GM18498 (cell line): ENCODE measurements at regions not wholly inside any gene's neighbourhood (a gene's known extent, or its start where the extent isn't known, plus 50 kb on each side); places are given as distances from the start of the nearest gene placed in this dataset.

ENCODE experiments used
- ATAC-seq: cut with Tn5 transposase; IDR thresholded peaks from one replicate; pipeline ENCODE4 v1.9.1; 2021; ENCODE audit warnings: mild to moderate bottlenecking, moderate library complexity; ENCODE audit not compliant: unreplicated experiment

DNA sequence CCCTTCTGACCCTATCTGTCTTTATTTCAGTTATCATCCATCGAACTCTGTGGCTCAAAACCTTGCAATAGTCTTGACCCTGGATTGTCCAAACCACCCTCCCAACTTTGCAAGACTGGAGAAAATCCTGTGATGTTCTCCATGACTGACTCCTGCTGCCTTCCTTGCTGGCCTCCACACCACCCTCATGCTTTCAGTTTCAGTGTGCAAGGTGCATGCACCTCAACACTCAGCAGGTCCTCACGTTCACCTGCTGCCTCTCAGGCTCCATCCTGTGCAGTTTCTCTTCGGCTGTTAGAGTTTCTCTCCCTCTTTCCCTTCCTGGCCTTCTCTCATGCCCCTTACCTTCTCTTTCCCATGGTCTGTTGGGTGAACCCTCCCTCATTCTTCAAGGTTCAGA is 59.4 kb upstream of the ASIC2 start:
- ATAC-seq: no peak

DNA sequence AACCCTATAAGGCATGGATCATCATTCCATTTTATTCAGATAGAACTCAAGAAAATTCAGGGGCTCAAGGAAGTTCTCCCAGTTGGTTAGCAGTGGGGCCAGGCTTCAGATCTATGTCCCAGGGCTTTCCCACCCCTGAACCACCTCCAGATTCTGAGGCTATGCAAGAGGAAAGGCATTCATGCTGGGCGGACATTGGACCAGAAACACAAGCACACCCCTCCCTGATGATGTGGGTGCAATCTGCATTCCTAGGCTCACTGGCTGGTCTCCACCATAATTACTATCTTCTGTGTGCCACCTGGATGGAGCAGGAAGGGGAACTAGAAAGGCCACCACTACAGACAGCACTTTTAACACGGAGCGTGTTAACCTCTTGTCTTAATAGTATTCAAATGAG is 63.2 kb upstream of the ASIC2 start:
- no peak for ATAC-seq

- ATAC-seq: no peak
Measured at GRCh38 chr17:33363475-33363874, 70.4 kb upstream of the ASIC2 start.

DNA sequence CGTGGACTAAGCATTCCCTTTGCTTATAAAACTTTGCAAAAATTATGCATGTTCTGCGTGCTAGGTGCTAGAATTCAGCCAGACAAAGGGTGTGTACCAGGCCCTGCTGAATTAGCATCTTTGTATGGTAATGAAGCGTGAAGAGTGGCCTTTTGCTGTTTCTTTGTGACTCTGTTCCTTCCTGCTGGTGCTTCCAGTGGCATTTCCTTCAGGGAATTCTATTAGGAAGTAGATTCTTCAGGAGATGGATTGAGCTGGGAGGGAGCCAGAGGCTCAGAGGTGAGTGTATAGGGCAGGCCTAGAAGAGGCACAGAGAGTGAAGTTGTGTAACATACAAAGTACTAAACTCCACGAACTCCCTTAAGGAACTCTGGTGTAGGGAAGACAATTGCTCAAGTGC is 73.9 kb upstream of the ASIC2 start:
- no peak for ATAC-seq

GRCh38 chr17:33369149-33369548 is 76.1 kb upstream of the ASIC2 start:
- no peak for ATAC-seq

- no peak for ATAC-seq
Measured at GRCh38 chr17:33369876-33370275, 76.8 kb upstream of the ASIC2 start.

DNA sequence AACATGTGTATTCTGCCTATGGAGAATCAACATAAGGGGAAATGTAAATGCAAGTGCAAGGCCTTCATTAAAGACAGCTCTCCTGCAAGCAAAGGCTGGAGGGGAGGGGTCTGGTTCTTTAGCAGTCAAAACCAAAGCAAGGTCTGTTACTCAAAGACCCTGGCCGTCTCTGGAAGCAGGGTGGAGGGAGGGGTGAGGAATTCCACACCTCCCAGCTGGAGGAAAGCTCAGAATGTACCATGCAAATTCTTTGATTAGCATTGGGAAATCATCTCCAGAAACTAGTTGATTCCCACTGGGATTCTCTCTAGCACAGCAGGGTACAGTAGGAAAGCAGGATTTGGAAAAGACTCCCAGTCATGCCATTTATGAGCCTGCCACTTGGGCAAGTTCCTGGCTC is 77.3 kb upstream of the ASIC2 start:
- ATAC-seq: no peak

- ATAC-seq: no peak
Measured at GRCh38 chr17:33371377-33371776, 78.3 kb upstream of the ASIC2 start.

DNA sequence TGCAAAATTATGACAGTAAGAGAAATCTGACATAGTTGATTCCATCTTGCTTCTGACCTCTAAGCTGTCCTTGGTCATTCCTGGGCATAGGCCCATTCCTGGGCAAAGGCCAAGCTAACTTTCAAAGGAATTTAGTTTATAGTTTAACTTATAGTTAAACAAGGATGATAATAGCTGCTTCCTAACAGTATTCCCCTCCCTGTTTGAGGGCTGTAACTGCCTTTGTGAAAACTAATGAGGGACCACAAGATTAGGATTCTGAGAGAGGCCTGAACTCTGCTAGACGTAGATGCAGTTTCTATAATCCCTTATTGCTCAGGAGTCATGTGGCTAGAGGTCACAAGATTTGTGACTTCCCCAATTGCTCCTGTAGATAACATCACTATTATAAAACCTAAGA is 80.2 kb upstream of the ASIC2 start:
- ATAC-seq: no peak

DNA sequence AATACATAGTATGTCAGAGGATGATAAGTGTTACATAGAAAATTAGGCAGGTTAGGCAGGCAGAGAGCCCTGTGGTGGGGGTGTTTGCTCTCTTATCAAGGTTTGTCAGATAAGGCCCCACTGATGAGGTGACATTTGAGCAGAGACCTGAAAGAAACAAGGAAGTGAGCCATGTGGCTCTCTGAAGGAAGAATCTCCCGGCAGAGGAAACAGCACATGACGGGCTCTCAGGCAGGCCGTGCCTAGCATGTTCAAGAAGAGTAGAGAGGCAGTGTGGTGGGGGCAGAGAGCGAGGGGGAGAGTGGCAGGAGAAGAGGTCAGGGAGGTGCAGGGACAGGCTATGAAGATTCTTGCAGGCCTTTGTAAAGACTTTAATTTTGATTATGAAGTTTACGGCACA is 82.0 kb upstream of the ASIC2 start:
- no peak for ATAC-seq

- ATAC-seq: no peak
Measured at GRCh38 chr17:33375783-33376182, 82.7 kb upstream of the ASIC2 start.

DNA sequence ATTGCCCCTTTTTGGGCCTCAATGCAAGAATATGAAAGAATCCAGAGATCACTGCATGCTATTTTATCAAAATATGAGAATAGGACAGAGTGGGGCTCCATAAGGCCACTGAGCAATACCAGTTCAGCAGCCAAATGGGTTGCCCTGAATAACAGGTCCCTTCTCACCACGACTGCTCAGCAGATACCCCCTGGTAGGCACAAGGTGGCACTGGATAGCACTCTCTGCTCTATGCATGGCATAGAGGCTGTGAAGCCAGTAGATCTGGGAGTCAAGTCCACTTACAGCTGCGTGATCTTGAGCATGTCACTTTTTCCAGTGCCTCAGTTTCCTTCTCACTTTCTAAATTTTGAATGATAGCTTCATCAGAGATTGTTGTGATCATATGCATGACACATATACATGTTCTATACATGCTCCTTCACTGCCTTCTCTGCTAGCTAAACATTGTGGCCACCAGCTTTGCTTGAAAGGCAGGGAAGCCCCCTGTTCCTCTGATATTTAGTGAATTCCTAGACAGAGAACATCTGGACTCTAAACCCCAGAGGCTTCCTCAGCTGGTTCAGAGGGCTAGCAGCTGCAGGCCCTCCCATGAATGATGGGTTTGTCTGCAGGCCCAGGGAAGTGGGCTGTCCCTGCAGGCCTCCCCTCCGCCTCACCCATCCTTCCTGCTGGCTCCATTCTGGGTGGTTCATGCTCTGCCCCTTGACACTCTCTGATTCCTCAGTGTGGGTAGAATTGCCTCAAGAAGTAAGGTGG is 84.9 kb upstream of the ASIC2 start:
- no peak for ATAC-seq

DNA sequence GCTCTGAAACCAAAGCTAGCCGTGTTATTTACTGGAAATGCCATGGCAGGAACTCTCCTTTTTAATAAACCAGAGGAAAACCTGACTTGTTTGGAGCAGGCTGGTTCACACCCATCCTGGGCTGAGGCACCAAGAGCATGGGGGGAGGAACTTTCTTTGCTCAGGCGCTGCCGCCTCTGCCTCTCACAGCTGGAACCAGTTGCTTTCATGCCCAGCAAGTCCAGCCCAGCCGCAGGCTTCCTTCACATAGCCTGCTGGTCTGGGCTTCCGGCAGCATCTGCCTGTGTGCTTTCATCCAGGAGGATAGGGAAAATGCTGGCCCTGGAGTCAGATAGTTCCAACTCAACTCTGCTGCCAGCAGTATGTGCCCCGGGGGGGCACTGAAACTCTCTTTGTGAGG is 88.1 kb upstream of the ASIC2 start:
- ATAC-seq: no peak

DNA sequence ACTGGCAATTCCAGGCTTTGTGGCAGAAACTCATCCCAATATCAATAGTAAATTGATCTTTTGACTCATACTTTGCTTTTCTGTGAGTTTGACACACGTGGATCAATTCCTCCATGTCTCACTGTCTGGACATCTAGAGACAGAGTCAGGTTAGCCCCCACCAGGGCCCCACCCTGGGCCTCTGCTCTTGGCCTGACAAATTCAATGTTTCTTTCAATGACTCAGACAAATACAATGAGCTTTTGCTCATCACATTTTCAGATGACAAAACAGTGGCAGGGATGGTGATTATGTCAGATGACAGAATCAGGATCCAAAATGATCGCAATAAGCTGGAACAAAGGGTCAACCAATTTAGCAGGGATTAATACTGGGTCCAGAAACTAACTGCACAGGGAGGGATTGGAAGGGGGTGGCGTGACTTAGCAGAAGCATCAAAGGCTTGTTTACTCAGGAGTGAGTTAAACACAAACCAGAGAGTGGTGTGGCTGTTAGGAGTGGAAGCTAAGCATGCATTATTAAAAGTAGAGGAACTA is 90.5 kb upstream of the ASIC2 start:
- ATAC-seq: no peak

GRCh38 chr17:33385133-33385532 is 92.0 kb upstream of the ASIC2 start:
- ATAC-seq: no peak

DNA sequence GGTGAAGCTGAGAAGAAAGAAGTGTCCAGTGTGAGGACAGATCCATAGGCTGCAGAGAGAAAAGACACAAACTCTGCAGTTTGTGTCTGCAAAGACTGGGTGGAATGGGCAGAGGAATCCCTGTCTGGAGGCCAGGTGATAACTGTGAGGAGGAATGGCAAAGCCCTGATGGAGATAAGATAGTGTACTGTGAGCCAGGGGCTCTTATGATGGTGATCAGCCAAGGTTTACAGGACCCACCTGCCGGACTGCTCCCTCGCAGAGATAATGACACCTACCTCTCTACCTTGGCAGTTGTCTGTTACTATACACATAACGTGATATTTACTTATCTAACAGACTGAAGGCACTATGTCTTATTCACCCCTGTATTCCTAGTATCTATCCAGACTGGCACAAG is 92.6 kb upstream of the ASIC2 start:
- ATAC-seq: no peak

- no peak for ATAC-seq
Measured at GRCh38 chr17:33387406-33387805, 94.3 kb upstream of the ASIC2 start.

DNA sequence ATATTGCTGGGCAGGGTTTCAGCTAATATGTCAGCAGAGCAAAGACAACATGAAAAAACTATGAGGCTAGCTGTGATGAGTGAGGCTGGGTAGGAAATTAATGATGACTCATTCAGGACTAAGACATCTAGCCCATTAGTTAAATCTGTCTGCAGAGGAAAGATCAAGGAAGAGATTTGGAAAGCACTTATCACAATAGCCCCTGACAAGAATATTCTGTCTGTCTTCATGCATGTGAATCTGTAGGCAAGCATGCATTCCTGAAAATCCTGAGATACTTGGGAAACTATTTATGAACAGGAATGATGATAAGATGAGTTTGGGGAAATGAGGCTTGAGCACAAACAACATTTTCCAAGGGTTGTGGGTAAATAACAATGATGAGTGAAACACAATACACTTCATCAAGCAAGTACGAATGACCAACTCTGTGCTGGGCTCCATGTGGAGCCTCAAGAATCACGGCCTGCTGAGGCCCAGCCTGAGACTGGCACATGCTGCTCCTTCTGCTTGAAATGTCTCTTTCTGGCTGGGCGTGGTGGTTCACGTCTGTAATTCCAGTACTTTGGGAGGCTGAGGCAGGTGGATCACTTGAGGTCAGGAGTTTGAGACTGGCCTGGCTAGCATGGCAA is 96.5 kb upstream of the ASIC2 start:
- no peak for ATAC-seq

- ATAC-seq: no peak
Measured at GRCh38 chr17:33390479-33391176, 97.5 kb upstream of the ASIC2 start.

DNA sequence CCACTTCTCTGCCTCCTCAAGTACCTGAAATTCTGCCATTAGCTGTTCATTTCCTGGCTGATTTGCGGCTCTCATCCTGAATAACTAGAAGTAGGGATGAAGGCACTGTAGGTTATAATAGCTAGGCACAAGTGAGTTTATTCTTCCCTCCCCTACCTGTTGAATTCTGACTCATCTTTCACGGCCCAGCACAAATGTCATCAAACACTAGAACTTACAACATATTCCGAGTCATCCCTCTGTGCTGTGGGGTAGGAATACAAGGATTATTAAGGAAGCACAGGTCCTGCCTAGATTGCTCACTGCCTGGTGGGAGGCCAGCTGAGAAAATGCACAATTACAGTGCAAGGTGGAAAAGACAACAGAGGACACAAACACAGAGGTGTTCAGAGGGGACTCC is 103.7 kb upstream of the ASIC2 start:
- ATAC-seq: no peak

- no peak for ATAC-seq
Measured at GRCh38 chr17:33398386-33398785, 105.3 kb upstream of the ASIC2 start.

GRCh38 chr17:33401249-33401648 is 108.2 kb upstream of the ASIC2 start:
- ATAC-seq: no peak
